ENCODE measurements at regions not wholly inside any gene's neighbourhood (a gene's known extent, or its start where the extent isn't known, plus 50 kb on each side); places are given as distances from the start of the nearest gene placed in this dataset.

GRCh38 chr1:219333626-219334025 lies 159.9 kb downstream of the LYPLAL1 start:
- Mint-ChIP-seq H3K27ac (no peak overlapping the region), H3K4me1 (0 out of 2 replicates have a peak, but pooled peaks cover 3% of the 10 kb centered on the region), H3K9me3 (no peaks in the 10 kb centered on the region), H3K4me3 (no peak overlapping the region), H3K27me3 (ENCODE audit: low read depth) (no peaks in the 10 kb centered on the region), H3K36me3 (no peaks in the 10 kb centered on the region)
- ATAC-seq (no peak), DNase-seq (ENCODE audit: low spot score) (no peak)
- POLR2A ChIA-PET: no interaction called here
- CTCF ChIA-PET: interaction anchor here (1.1 kb wide), 1 partner anchor 479 kb away, joined by 3 read pairs; no protein-coding TSS in a partner anchor
- no peak for TF ChIP-seq ATF6 (CRISPR knock-in tag; IDR thresholded peaks at IDR 0.05)
- no peak for TF ChIP-seq KAT7 (CRISPR knock-in tag; IDR thresholded peaks at IDR 0.05; ENCODE audit: borderline replicate concordance)
- TF ChIP-seq, protein P1, sequence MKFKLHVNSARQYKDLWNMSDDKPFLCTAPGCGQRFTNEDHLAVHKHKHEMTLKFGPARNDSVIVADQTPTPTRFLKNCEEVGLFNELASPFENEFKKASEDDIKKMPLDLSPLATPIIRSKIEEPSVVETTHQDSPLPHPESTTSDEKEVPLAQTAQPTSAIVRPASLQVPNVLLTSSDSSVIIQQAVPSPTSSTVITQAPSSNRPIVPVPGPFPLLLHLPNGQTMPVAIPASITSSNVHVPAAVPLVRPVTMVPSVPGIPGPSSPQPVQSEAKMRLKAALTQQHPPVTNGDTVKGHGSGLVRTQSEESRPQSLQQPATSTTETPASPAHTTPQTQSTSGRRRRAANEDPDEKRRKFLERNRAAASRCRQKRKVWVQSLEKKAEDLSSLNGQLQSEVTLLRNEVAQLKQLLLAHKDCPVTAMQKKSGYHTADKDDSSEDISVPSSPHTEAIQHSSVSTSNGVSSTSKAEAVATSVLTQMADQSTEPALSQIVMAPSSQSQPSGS (CRISPR knock-in tag; IDR thresholded peaks at IDR 0.05; ENCODE audit: borderline replicate concordance, low read depth): no peak
- no peak for TF ChIP-seq ZNF416 (CRISPR knock-in tag; IDR thresholded peaks at IDR 0.05)
- no peak for TF ChIP-seq ZNF121 (CRISPR knock-in tag; IDR thresholded peaks at IDR 0.05)
- no peak for TF ChIP-seq ZNF232 (CRISPR knock-in tag; IDR thresholded peaks at IDR 0.05)
- TF ChIP-seq ZBTB21 (CRISPR knock-in tag; IDR thresholded peaks at IDR 0.05; ENCODE audit: borderline replicate concordance): no peak
- no peak for TF ChIP-seq FOXK1 (CRISPR knock-in tag; IDR thresholded peaks at IDR 0.05)
- no peak for TF ChIP-seq NR3C1 (CRISPR knock-in tag; conservative IDR thresholded peaks at IDR 0.05; ENCODE audit: low read depth)
- no peak for TF ChIP-seq SP1 (CRISPR knock-in tag; conservative IDR thresholded peaks at IDR 0.05)
- TF ChIP-seq RELA (CRISPR knock-in tag; IDR thresholded peaks at IDR 0.05; ENCODE audit: borderline replicate concordance): no peak
- TF ChIP-seq, protein P2, sequence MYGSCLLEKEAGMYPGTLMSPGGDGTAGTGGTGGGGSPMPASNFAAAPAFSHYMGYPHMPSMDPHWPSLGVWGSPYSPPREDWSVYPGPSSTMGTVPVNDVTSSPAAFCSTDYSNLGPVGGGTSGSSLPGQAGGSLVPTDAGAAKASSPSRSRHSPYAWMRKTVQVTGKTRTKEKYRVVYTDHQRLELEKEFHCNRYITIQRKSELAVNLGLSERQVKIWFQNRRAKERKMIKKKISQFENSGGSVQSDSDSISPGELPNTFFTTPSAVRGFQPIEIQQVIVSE (CRISPR knock-in tag; IDR thresholded peaks at IDR 0.05; ENCODE audit: borderline replicate concordance): no peak
- TF ChIP-seq ELF4 (CRISPR knock-in tag; IDR thresholded peaks at IDR 0.05; ENCODE audit: low read depth): no peak
- no peak for TF ChIP-seq NFE2L1 (CRISPR knock-in tag; IDR thresholded peaks at IDR 0.05)

- CTCF ChIA-PET: no interaction called here
- POLR2A ChIA-PET: no interaction called here
- H3K4me1 Mint-ChIP-seq: no peaks in the 10 kb centered on the region
- no peak overlapping the region for H3K4me3 Mint-ChIP-seq
- H3K9me3 Mint-ChIP-seq: peaks cover 13% of the 10 kb centered on the region
- DNase-seq (ENCODE audit: low spot score) (no peak), ATAC-seq (no peak)
- peaks cover 9% of the 10 kb centered on the region for H3K36me3 Mint-ChIP-seq
- H3K27ac Mint-ChIP-seq: no peak overlapping the region
- no peaks in the 10 kb centered on the region for H3K27me3 Mint-ChIP-seq (ENCODE audit: low read depth)
- TF ChIP-seq JAZF1 (CRISPR knock-in tag; IDR thresholded peaks at IDR 0.05): no peak
- TF ChIP-seq, protein P3, sequence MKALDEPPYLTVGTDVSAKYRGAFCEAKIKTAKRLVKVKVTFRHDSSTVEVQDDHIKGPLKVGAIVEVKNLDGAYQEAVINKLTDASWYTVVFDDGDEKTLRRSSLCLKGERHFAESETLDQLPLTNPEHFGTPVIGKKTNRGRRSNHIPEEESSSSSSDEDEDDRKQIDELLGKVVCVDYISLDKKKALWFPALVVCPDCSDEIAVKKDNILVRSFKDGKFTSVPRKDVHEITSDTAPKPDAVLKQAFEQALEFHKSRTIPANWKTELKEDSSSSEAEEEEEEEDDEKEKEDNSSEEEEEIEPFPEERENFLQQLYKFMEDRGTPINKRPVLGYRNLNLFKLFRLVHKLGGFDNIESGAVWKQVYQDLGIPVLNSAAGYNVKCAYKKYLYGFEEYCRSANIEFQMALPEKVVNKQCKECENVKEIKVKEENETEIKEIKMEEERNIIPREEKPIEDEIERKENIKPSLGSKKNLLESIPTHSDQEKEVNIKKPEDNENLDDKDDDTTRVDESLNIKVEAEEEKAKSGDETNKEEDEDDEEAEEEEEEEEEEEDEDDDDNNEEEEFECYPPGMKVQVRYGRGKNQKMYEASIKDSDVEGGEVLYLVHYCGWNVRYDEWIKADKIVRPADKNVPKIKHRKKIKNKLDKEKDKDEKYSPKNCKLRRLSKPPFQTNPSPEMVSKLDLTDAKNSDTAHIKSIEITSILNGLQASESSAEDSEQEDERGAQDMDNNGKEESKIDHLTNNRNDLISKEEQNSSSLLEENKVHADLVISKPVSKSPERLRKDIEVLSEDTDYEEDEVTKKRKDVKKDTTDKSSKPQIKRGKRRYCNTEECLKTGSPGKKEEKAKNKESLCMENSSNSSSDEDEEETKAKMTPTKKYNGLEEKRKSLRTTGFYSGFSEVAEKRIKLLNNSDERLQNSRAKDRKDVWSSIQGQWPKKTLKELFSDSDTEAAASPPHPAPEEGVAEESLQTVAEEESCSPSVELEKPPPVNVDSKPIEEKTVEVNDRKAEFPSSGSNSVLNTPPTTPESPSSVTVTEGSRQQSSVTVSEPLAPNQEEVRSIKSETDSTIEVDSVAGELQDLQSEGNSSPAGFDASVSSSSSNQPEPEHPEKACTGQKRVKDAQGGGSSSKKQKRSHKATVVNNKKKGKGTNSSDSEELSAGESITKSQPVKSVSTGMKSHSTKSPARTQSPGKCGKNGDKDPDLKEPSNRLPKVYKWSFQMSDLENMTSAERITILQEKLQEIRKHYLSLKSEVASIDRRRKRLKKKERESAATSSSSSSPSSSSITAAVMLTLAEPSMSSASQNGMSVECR (CRISPR knock-in tag; IDR thresholded peaks at IDR 0.05; ENCODE audit: borderline replicate concordance): no peak
- no peak for TF ChIP-seq ESRRA (CRISPR knock-in tag; IDR thresholded peaks at IDR 0.05; ENCODE audit: borderline replicate concordance)
- TF ChIP-seq, protein P2 (CRISPR knock-in tag; IDR thresholded peaks at IDR 0.05; ENCODE audit: borderline replicate concordance): no peak
- no peak for TF ChIP-seq ATF6 (CRISPR knock-in tag; IDR thresholded peaks at IDR 0.05)
- TF ChIP-seq ZNF263 (CRISPR knock-in tag; IDR thresholded peaks at IDR 0.05; ENCODE audit: low read depth): no peak
- TF ChIP-seq, protein P4, sequence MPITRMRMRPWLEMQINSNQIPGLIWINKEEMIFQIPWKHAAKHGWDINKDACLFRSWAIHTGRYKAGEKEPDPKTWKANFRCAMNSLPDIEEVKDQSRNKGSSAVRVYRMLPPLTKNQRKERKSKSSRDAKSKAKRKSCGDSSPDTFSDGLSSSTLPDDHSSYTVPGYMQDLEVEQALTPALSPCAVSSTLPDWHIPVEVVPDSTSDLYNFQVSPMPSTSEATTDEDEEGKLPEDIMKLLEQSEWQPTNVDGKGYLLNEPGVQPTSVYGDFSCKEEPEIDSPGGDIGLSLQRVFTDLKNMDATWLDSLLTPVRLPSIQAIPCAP (CRISPR knock-in tag; IDR thresholded peaks at IDR 0.05): no peak
- TF ChIP-seq STAT6 (CRISPR knock-in tag; conservative IDR thresholded peaks at IDR 0.05; ENCODE audit: low read depth): no peak
Measured at GRCh38 chr1:219331424-219331823, 157.7 kb downstream of the LYPLAL1 start.
